ENCODE measurements at regions not wholly inside any gene's neighbourhood (a gene's known extent, or its start where the extent isn't known, plus 50 kb on each side); places are given as distances from the start of the nearest gene placed in this dataset.

DNA sequence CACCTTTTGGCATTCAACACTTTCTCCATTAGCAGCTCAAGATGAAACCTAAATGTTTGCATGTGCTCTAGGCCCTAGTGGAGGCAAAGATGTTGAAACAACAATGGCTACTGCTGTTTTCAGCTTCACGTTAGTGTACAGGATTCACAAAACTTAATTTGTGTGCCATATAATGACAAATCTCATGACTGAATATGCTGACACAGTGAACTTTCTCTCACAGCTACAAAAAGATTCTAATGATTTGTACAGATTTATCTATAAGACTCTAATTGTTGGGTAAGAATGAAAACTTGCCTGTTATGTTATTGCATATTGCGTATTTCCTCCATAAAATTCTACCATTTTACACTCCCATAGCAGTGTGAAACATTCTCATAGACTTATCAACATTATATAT lies 97.5 kb downstream of the CETN3 start:
- DNase-seq (ENCODE audit: low read depth), result no peak
- TF ChIP-seq, protein P1, sequence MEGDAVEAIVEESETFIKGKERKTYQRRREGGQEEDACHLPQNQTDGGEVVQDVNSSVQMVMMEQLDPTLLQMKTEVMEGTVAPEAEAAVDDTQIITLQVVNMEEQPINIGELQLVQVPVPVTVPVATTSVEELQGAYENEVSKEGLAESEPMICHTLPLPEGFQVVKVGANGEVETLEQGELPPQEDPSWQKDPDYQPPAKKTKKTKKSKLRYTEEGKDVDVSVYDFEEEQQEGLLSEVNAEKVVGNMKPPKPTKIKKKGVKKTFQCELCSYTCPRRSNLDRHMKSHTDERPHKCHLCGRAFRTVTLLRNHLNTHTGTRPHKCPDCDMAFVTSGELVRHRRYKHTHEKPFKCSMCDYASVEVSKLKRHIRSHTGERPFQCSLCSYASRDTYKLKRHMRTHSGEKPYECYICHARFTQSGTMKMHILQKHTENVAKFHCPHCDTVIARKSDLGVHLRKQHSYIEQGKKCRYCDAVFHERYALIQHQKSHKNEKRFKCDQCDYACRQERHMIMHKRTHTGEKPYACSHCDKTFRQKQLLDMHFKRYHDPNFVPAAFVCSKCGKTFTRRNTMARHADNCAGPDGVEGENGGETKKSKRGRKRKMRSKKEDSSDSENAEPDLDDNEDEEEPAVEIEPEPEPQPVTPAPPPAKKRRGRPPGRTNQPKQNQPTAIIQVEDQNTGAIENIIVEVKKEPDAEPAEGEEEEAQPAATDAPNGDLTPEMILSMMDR (IDR thresholded peaks at IDR 0.05; ENCODE audit: insufficient read depth, low read depth, low read length, missing control alignments), result no peak
- no peak overlapping the region for H3K4me3 ChIP-seq (ENCODE audit: low read depth, low read length)

DNA sequence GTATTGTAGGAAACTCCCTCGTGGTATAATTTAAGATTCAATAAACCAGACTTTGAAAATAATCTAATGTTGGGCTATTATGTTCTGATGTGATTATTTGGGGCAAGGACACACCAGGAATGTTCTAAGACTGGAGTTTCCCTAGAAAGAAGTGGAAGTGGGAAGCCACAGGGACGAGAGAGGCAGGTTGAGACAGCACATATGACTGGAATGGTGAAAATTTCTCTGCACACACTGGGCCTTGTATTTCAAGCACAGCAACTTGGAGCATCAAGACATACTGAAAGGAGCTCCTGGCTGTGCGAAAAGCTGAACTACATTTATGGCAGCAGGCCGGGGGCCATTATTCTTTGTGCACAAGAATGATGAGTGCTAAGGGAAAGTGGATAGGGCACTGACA lies 98.2 kb downstream of the CETN3 start:
- no peak for DNase-seq (ENCODE audit: low read depth)

GRCh38 chr5:90308787-90309585 lies 100.6 kb downstream of the CETN3 start:
- H3K4me3 ChIP-seq (ENCODE audit: low read depth, low read length), result no peak overlapping the region
- no peak for DNase-seq (ENCODE audit: low read depth)
- TF ChIP-seq, protein P1 (IDR thresholded peaks at IDR 0.05; ENCODE audit: insufficient read depth, low read depth, low read length, missing control alignments), result no peak

More for the DNA sequence above, 98.2 kb downstream of the CETN3 start:
- TF ChIP-seq, protein P1 (IDR thresholded peaks at IDR 0.05; ENCODE audit: insufficient read depth, low read depth, low read length, missing control alignments), result no peak
- H3K4me3 ChIP-seq (ENCODE audit: low read depth, low read length), result no peak overlapping the region

DNA sequence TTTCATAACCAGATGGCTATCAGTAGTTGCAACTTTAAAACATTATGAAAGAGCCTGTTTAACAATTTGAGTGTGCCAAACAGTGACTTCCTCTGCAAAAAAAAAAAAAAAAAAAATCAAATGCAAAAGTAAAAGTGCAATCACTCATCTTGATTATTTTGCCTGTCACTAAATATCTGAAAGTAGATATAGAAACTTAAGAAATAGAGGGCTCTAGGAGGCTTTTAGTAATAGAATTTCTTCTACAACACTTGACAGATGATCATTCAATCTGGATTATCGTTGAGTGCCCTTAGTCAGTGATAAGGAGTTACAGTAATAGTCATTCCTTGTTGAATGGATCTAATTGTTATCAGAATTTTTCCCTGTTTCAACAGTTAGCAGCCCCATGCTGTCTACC lies 101.8 kb downstream of the CETN3 start:
- no peak overlapping the region for H3K4me3 ChIP-seq (ENCODE audit: low read depth, low read length)
- no peak for DNase-seq (ENCODE audit: low read depth)
- TF ChIP-seq, protein P1 (IDR thresholded peaks at IDR 0.05; ENCODE audit: insufficient read depth, low read depth, low read length, missing control alignments), result no peak

GRCh38 chr5:90307322-90307721 lies 102.2 kb downstream of the CETN3 start:
- TF ChIP-seq, protein P1 (IDR thresholded peaks at IDR 0.05; ENCODE audit: insufficient read depth, low read depth, low read length, missing control alignments), result no peak
- no peak for DNase-seq (ENCODE audit: low read depth)
- no peak overlapping the region for H3K4me3 ChIP-seq (ENCODE audit: low read depth, low read length)

- TF ChIP-seq, protein P1 (IDR thresholded peaks at IDR 0.05; ENCODE audit: insufficient read depth, low read depth, low read length, missing control alignments), result no peak
- H3K4me3 ChIP-seq (ENCODE audit: low read depth, low read length), result no peak overlapping the region
- no peak for DNase-seq (ENCODE audit: low read depth)
These were observed 102.9 kb downstream of the CETN3 start for GRCh38 chr5:90306613-90307012.

All from GM12865 (cell line).